ENCODE measurements at regions not wholly inside any gene's neighbourhood (a gene's known extent, or its start where the extent isn't known, plus 50 kb on each side); places are given as distances from the start of the nearest gene placed in this dataset.

DNA sequence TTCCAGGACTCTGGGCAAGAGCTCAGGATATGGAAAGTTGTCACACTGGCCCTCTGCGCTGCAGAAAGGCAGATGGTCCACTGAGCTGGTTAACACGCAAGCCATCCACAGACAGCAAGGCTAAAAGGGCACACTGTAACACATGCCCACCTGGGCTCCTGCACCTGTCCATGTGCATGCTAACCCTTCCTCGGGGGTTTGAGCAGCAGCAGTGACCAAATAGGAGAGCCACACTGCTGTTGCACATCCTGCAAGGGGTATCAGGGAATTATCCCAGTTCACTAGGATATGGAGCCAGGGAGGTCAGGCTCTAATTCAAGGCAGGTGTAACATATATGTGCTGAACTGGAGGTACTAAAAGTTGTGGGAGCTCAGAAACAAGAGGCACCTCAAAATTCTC is 471.0 kb upstream of the CDH5 start:
- H3K4me3 ChIP-seq (ENCODE audit: control insufficient read depth, low read depth, low read length), result no peak overlapping the region
- no peak for DNase-seq (ENCODE audit: low read depth)
- TF ChIP-seq, protein P1, sequence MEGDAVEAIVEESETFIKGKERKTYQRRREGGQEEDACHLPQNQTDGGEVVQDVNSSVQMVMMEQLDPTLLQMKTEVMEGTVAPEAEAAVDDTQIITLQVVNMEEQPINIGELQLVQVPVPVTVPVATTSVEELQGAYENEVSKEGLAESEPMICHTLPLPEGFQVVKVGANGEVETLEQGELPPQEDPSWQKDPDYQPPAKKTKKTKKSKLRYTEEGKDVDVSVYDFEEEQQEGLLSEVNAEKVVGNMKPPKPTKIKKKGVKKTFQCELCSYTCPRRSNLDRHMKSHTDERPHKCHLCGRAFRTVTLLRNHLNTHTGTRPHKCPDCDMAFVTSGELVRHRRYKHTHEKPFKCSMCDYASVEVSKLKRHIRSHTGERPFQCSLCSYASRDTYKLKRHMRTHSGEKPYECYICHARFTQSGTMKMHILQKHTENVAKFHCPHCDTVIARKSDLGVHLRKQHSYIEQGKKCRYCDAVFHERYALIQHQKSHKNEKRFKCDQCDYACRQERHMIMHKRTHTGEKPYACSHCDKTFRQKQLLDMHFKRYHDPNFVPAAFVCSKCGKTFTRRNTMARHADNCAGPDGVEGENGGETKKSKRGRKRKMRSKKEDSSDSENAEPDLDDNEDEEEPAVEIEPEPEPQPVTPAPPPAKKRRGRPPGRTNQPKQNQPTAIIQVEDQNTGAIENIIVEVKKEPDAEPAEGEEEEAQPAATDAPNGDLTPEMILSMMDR (IDR thresholded peaks at IDR 0.05; ENCODE audit: control insufficient read depth, insufficient read depth, low read depth, low read length, missing control alignments), result no peak

DNA sequence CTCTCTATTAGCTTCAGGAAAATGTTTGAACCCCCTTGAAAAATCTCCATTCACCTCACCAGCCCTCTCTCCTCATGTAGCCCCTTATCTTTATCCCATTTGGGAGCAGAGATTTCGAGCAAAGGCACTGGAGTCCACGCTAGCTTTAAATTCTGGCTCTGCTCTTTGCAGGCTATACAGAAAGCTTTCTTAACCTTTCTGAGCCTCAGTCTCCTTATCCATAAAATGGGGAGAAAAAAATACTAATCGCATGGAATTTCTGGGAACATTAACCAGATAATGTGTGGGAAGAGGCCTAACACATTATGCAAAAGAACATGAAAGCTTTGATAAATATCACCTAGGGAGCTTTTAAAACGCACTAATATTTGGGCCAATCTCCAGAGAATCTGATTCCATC is 476.3 kb upstream of the CDH5 start:
- no peak overlapping the region for H3K4me3 ChIP-seq (ENCODE audit: control insufficient read depth, low read depth, low read length)
- DNase-seq (ENCODE audit: low read depth), result no peak
- TF ChIP-seq, protein P1 (IDR thresholded peaks at IDR 0.05; ENCODE audit: control insufficient read depth, insufficient read depth, low read depth, low read length, missing control alignments), result no peak

DNA sequence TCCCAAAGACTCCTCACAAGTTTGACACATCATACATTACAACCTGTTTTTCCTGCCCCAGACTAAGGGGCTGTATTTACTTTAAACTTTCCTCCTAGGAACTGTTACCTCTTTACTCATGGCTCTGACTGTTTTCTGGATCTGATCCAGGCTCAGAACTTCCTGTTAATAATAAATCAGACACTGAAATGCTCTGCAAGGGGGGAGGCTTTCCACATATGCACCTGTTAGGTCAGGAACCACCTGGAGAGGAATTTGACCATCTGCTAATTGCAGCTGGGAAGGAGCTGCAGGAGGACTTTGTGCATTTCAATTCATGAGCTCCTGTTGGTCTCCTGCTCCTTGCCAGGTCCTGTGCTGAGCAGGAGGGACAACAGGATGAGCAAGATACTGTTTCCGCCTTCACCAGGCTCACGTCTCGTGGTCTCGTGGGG is 476.9 kb upstream of the CDH5 start:
- no peak for DNase-seq (ENCODE audit: low read depth)
- TF ChIP-seq, protein P1 (IDR thresholded peaks at IDR 0.05; ENCODE audit: control insufficient read depth, insufficient read depth, low read depth, low read length, missing control alignments), result no peak
- H3K4me3 ChIP-seq (ENCODE audit: control insufficient read depth, low read depth, low read length), result no peak overlapping the region

DNA sequence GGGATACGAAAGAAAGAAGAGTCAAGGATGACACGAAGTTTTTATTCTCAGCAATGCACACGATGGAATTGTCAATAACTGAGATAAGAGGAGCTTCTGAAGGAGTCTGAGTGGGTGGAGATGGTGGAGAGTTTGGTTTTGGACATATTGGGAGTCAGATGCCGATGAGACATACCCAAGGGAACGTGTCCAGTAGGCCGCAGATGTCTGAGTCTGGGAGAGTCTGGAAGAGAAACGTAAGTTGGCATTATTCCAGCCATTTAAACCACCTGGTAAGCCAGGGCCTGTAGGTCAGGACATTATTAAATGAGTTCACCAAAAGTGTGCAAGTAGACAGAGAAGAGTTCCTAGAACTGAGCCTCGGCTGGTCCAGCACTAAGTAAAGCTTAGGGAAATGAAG is 478.3 kb upstream of the CDH5 start:
- H3K4me3 ChIP-seq (ENCODE audit: control insufficient read depth, low read depth, low read length), result no peak overlapping the region
- TF ChIP-seq, protein P1 (IDR thresholded peaks at IDR 0.05; ENCODE audit: control insufficient read depth, insufficient read depth, low read depth, low read length, missing control alignments), result no peak
- no peak for DNase-seq (ENCODE audit: low read depth)

DNA sequence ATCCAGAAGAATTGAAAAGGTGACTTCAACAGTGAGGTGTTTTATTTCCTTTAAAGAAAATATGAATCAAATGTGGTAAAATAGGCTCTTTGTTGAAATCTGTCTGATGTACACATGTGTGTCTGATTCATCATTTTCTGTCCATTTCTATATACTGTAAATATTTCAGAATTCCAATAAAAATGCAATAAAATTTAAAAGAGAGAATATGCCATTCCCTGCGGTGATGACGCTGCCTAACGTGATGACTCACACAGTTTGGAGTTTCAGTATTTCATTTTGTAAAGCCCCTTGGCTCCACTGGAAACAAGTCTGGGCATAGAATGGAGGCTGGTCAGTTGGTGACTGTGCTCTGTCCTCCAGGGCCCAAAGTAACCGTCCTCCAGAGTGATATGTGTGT is 482.5 kb upstream of the CDH5 start:
- H3K4me3 ChIP-seq (ENCODE audit: control insufficient read depth, low read depth, low read length), result no peak overlapping the region
- TF ChIP-seq, protein P1 (IDR thresholded peaks at IDR 0.05; ENCODE audit: control insufficient read depth, insufficient read depth, low read depth, low read length, missing control alignments), result no peak
- peak; percentile 24 for DNase-seq (ENCODE audit: low read depth)

DNA sequence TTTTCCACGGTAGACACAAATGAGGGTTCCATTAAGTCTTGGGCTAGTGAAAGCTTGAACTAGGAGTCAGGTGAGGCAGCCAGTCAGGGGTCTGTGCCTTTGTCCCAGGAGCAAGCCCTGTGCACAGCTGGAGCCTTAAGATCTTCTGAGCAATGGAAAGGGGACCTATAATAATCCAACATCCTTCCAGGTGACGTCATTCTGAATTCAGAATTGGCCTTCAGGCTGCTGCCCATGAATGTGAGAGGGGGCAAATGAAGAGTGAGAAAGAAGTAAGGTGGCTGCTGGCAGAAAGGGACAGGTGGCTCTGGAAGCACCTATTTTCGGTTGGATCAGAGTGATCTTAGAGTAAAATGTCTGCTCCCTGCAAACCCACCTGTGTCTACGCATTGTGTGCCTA is 488.1 kb upstream of the CDH5 start:
- TF ChIP-seq, protein P1 (IDR thresholded peaks at IDR 0.05; ENCODE audit: control insufficient read depth, insufficient read depth, low read depth, low read length, missing control alignments), result no peak
- DNase-seq (ENCODE audit: low read depth), result no peak
- H3K4me3 ChIP-seq (ENCODE audit: control insufficient read depth, low read depth, low read length), result no peak overlapping the region

DNA sequence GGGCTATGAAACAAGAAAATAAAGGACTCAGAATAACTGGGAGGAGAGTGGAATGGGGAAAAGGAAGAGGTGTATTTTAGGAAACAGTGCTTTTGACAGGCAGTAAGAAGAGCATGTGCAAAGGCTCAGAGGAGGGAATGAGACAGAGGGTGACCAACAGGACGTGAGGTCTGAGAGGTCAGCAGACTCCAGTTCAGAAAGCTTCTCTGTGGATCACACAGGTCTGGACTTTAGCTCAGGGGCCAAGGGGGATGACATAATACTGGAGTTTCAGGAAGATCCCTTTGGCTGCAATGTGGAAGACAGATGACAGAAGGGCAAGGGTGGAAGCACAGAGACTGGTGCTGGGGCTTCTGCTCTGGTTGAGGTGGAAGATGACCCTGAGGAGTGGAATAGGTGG is 489.9 kb upstream of the CDH5 start:
- TF ChIP-seq, protein P1 (IDR thresholded peaks at IDR 0.05; ENCODE audit: control insufficient read depth, insufficient read depth, low read depth, low read length, missing control alignments), result no peak
- DNase-seq (ENCODE audit: low read depth), result no peak
- no peak overlapping the region for H3K4me3 ChIP-seq (ENCODE audit: control insufficient read depth, low read depth, low read length)

All from AG09309 (cell line).